Stimulated activated naive CD4-positive, alpha-beta T cell treated with Interleukin-2 at 50 U/mL for 16 hours (primary cell): ENCODE measurements at regions not wholly inside any gene's neighbourhood (a gene's known extent, or its start where the extent isn't known, plus 50 kb on each side); places are given as distances from the start of the nearest gene placed in this dataset.

Experiments used
- DNase-seq: peaks from one replicate; lab custom pipeline; 2025; lab: John Stamatoyannopoulos, UW

DNA sequence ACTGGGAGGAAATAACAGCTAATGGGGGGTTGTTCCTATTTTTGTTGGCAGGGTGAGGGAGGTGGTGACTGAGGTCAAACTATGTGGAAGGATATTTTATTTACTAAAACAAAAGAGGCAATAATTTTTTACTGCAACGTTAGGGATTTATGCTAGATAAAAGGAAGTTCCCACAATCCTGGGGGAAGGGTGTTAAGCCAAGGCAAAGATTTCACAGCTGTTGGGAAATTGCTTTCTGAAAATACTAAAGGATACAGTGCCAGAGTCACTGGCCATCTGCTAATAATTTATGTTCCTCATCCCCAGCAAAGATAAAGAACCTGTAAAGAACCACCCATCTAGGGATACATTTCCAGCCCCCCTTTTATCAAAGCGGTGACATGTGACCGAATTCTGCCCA is 756.0 kb upstream of the RBFOX1 start:
- no peak for DNase-seq

DNA sequence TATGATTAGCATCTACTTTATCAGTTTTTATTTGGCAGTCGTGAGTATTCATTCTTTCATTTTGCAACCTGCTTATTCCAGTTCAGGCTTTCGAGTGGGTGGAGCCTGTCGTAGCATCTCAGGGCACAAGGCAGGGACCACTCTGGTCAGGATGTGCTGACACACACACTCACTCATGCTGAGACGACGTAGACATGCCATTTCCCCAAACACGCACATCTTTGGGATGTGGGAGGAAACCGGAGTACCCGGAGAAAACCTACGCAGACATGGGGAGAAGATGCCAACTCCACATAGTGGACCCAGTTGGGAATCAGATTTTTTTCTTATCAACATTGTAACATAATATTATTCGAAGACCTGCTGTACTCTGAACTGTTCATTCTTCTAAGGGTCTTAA is 756.5 kb upstream of the RBFOX1 start:
- no peak for DNase-seq

DNA sequence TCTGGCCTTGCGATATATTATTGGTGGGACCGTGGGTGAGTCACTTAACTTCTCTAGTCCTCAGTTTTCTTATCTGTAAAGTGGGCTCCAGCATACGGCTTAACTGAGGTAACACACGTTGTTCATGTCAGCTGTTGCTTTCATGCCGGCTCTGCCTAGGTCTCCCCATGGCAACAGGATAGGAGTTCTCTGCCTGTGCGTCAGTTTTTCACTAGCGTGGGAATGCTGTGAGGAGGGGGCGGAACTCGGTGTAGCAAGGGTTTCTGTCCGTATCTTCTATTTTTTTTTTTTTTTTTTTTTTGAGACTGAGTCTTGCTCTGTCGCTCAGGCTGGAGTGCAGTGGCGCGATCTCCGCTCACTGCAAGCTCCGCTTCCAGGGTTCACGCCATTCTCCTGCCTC is 758.5 kb upstream of the RBFOX1 start:
- no peak for DNase-seq

DNA sequence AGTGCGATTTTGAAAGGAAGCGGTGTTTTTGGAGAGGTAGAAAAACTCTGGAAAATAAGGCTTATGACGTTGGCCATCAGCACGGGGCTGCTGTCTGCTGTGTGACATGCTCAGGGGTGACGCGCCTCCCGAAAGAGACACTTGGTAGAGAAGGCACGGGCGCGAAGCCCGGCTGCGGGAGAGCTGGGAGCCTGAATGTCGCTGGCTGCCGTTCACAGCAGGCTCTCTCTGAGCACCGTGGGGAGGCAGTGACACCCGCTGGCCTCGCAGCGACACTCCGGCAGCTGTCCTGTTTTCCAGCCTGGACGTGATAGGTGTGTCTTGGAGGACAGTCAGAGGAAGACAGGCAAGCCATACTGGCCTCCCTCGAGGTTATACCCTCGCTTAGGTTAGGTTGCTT is 759.1 kb upstream of the RBFOX1 start:
- DNase-seq: no peak

DNA sequence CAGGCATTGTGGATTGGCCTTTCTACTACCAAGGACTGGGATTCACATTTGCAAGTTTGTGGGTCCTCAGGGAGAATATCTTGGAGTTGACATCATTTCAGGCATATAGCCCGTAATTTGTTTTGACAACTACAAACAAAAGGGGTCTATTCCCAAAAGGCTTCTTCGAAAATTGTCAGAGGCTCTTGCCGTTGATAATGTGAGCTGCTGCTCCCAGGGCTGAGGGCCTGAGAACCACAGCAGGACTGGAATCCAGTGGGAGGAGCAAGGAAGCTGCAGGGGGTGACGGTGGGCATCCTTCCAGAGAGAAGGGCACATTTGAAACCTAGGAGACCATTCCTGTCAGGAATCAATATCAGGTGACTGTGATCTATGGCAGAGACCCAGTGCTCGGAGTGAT is 761.6 kb upstream of the RBFOX1 start:
- DNase-seq: no peak

DNA sequence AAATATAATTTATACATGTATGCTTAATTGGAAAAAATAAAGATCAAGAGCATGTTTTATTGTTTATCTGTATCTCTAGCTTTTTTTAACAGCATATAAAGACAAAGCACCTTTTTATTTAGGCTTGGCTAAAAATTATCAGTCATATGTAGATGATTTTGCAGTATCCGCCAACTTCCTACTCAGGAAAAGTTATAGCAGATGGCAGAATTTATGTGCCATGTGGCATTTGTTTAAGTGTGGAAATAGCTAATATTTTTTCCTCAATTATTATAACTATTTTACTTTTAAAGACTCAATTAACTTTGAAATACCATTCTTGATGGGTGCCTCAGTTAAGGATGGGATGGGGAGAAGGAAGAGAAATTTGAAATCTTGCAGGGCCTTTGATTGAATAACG is 762.1 kb upstream of the RBFOX1 start:
- no peak for DNase-seq

DNA sequence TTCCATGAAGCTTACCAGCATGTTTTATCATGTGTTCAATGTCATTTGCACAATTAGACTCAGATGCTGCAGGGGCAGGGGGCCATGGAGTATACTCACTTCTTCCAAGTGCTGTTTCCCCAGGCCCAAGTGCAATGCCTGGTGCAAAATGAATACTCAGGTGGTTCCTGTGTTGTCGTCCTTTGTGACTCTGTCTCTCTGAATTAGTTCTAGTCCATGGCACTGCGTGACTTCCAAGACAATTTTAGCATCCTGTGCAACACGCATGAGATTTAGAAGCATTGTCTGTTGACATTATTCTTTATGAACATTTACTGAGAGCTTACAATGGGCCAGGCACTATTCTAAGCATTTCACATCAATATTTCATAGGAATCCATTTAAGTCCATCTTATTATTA is 769.7 kb upstream of the RBFOX1 start:
- DNase-seq: no peak

DNA sequence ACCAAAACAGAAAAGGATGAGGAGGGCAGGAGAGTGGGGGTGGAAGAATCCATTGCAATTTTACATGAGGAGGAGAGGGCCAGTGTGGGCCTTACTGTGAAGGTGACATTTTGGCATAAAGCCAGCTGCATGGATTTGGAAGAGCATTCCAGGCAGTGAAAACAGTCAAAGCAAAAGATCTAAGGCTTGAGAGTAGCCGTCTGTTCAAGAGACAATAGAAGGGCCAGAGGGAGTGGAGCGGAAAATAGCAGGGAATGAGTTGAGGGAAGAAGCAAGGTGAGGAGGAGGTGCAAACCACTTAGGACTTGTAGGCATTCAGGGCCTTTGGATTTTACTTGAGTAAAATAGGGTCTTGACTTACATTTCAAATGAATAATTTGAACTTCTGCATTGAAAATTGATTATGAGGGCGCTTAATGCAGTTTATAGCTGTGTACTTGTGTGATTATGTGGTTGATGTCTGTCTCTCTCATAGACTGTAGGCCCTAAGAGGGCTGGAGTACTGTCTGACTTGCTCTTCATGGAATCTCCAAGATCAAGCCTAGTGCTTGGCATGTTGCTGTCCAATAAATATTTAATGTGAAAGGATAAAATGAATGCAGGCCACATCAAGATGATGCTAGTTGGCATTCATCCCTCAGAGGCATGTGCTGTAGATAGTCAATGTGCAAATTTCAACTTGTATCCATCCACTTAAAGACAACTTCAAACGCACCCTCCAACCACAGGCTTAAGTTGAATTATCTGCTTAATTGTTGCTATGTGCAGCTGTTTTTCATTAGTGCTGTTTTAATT is 772.1 kb upstream of the RBFOX1 start:
- DNase-seq: no peak

DNA sequence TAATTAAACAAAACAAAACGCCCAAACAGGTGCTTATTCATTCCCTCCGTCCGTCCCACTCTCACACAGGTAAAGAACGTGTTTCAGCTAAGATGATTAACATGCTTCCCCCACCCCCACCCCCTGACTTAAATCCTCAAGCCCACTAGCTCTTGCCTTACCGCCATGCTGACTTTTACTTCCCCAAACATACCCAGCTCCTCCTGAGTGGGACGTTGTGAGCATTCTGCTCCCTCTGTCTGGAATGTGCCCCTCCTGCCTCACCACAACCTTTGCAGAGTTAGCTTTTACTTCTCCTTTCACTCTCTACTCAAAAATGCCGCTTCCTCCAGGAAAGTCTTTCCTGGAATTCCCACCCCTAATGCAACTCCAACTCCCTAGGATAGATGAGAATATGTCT is 774.0 kb upstream of the RBFOX1 start:
- DNase-seq: no peak

DNA sequence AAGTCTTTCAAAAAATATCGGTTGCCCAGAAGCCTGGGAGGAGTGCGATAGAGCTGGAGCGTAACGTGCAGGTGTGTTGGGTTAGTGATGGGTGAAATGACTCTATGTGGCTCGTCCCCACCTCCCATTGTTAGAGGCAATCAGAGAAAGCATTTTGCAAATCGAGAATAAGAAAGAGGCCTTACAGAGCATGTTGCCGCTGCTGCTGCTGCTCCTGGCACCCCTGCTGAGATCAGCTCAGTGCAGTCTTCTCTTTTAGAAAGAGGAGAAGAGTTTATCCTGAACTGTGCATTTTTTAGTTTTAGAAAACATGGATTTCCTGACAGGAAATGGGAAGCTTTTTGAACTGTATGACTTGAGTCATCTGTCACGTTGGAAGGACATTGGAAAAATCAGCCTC is 774.5 kb upstream of the RBFOX1 start:
- DNase-seq: no peak

DNA sequence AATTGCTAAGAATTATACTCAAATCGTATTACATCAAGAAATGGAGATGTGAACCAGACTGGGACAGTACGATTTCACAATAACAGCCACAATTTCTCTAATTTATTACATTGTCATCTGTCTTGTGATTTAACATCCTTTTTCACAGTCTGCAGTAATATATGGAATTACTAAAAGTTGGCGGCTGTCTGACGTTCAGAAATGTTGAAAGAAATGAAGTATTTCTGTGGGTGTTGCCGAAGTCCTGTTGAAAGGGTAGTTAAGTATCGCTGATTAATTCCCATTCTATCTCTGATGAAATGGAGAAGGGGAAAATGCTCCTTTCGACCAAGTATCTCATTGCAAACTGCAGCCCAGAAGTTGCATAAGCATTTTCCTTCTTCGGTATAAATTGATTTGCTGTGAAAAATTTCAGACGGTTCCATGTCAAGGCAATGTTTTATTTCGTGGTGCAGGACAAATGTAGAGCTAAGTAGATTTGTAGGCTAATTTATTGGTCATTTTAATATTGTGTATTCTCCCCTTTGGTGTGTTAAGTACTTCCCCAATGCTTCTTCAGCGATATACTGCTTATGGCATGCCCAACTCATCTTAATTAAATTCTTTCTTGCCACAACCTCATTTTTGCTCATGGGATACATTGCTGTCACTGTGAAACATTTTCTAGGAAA is 775.2 kb upstream of the RBFOX1 start:
- no peak for DNase-seq

DNA sequence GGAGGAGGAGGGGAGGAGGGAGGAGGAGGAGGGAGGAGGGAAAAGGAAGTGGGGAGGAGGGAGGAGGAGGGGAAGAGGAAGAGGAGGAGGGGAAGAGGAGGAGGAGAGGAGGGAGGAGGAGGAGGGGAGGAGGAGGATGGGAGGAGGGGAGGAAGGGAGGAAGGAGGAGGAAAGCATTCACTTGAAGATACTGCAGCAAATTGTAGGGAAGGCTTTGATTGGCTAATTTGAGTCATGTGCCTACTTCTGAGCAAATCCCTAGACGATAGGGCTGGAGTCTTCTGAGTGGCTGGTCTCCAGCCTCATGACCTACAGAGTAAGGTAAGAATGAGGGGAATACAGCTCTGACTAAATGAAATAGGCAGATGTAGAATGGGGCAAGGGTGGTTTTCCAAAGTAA is 783.2 kb upstream of the RBFOX1 start:
- no peak for DNase-seq

DNA sequence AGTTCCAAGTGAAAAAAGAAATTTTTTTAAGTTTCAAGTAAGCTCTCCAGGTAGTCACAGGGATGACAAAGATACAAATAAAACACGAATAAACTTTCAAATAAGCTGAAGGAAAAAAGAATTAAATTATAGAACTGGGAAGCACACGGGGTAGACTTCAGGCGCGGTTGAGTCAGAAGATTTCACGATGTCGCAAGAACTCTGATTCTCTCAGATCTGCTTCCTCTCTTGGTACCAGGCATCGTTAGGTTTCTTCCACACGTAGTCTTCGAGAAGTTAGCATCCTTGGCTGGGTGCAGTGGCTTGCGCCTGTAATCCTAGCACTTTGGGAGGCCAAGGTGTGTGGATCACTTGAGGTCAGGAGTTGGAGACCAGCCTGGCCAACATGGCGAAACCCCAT is 784.1 kb upstream of the RBFOX1 start:
- DNase-seq: no peak

DNA sequence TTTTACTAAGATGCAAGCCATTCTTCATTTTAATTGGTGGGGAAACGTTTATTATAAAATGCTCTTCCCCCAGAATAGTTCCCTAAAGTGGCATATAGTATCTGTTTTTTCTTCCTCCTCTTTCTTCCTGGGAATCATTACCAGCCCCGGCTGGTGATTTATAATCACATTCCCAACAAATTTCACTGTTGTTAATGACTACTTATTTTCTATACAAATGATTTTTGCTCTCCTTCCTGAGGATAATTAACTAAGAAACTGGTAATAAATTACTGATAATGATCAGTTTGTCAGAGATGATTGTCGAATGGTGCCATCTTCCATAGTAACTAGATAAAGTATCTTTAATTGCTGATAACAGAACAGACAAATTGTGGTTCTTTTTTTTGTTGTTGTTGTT is 785.5 kb upstream of the RBFOX1 start:
- DNase-seq: no peak

DNA sequence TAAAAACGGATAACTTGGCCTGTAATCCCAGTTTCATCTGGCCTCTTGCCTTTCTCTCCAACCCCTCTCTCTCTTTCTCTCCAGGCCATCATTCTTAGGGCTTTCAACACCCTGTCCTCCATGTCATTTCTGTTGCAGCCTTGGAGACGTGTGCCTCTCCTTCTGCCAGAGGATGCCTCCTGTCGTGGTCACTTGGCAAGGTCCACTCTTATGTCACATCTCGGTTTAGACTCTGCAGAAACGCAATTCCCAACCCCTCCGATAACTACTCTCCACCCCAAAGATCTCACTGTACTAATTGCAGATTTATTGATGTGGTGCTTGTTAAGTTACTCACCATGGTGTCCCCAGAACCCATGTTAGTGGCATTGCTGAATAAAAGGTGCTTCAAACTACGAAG is 787.3 kb upstream of the RBFOX1 start:
- no peak for DNase-seq

DNA sequence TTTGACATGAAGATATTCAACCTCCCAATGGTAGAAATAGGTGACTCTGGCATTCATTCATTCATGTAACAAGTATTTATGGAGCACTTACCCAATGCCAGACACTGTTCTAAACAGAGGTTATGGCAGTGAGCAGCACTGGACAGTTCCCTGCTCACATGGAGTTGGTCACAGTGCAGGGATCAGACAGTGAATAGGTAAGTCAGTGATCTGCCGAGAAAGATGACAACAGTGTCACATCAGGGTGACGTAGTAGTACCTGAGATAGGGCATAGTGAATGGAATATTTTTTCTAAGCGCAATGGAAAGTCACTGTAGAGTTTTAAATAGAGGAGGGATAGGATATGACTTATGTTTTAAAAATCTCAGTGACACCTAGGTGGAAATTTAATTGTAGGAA is 791.4 kb upstream of the RBFOX1 start:
- no peak for DNase-seq

DNA sequence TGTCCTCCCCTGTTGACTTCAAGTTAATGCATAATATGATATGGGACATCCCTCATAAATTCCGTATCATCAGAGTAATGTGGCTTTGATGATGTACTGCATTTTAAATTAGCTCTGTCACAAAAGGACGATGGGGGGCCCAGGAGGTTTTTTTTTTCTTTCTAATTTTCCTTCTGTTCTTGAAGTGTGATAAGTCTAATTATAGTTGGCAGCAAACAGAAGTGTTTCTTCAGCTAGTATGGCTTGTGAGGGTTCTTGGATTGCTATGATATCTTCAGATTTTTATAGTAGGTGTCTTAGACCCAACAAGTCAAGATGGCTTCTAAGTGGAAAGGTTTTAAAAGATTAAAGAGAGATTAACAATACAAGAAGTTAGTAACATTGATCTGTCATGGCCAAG is 796.2 kb upstream of the RBFOX1 start:
- DNase-seq: no peak

DNA sequence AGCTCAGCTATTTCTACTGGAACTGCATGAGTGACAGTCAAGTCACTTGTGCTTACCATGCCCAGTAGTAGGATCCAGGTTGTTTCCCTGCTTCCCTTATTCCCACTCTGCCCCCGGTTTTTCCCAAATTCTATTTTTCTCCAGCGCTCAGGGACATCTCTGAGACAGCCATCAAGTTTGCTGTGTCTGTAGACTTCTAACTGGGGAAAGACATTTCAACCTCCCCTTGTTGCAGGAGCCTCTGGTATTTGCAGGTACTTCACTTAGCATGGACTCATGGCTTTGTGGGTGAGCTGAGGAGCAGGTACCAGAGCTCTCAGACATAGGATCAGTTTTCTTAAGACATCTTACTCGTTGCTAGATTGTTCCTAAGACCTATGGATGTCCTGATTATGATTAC is 801.6 kb upstream of the RBFOX1 start:
- no peak for DNase-seq

DNA sequence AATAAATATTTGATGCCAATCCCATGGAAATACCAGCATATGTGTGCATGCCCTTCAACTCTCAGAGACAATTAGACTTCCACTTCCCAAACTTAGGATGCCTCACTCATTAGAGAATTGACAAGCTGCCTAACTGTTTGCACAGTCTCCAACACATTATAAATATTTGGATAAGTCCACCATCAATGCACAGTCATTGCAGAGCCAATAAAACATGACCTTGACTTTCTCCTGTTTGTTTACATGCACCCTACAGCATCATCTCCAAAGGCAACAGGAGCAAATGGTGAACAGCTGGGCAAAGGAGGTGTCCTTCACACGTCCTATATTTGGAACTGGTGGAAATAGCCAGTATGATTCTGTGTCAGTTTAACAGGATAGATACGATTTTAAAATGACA is 804.4 kb upstream of the RBFOX1 start:
- no peak for DNase-seq

DNA sequence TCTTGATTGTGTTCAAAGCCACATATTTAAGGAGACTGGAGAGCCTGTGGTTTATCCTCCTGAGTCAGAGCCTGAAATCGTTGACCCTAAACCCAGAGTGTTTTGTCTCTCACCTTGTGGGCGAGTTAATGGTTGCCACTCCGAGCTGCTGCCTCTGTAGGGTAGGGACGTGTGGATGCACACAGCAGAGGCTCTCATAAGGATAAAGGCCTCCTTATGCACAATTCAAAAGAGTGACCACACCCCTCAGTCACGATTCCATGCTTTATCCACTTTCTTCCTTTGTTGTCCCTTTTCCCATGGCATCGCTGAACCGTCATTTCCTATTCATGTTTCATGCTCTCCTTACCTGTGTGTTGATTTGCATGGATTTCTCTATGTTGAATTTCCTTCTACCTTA is 805.0 kb upstream of the RBFOX1 start:
- DNase-seq: no peak

DNA sequence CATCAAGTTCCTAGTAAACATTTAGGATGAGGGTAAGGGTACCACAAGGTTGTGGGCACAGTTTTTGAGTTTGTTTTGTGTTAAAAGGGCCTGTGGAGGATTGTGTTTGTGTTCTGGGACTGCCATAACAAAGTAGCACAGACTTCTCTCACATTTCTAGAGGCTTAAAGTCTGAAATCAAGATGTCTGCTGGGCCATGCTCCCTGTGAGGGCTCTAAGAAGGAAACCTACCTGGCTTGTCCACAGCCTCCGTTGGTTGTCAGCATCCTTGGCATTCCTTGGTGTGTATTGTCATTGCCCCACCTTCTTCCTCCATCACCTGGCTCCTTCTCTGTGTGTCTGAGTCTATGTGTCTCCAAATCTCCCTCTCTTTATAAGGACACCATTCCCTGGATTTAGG is 808.1 kb upstream of the RBFOX1 start:
- DNase-seq: no peak

DNA sequence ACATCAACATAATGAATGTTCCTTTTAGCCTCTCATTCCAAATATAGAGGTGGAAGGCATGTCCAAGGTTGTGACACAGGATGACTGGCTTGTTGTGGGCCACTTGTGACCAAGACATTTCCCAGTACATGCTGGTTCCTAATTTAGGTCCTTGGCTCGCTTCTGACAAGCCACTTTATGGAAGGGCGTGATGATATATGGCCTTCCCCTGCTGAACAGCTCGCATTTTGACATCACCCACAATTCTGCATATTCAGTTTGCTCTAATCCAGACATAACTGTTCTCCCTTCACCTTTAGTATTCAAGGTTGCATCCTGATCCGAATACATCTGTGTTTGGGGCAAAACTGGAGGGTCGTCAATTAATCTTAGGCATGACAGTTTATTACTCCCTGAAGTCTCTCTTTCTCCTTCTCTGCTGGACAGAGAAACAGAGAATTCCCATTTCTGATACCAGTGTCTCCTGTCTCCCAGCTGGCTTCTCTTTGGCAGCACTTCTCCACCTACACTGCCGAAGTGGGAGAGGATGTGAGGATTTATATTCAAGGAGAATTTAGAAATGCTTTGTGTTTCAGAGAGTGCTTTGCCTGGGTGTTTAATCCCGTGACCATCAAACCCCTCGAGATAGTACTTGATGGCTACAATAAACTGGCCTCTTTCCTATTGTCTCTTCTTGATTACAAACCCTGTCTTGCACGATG is 815.5 kb upstream of the RBFOX1 start:
- no peak for DNase-seq

DNA sequence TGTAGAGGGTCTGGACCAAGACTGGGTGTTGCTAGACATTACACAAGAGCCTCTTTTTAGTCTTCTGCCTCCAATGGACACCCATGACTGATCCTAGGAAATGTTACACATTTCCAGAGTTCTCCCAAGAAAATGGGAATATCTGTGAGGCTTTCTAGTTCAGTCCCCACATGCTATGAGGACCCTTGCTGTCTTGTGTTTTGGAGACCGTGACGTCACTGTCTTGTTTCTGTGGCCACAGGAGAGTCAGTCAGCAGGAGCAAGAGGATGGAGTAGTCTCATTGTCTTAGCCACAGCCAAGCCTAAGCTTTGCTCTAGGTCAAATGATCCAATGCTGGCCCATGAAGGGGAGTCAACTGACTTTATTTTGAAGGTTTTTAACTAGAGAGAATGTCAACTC is 820.1 kb upstream of the RBFOX1 start:
- no peak for DNase-seq
